Neural cell (in vitro differentiated cells): ENCODE measurements at regions not wholly inside any gene's neighbourhood (a gene's known extent, or its start where the extent isn't known, plus 50 kb on each side); places are given as distances from the start of the nearest gene placed in this dataset.

ENCODE experiments used
- CTCF ChIP-seq: fragments of 450-650 bp; IDR thresholded peaks from 2 replicates; pipeline ENCODE4 v1.5.1; 2014; ENCODE audit warnings: antibody characterized with exemption, mild to moderate bottlenecking, moderate library complexity; ENCODE audit not compliant: poor library complexity, severe bottlenecking
- RAD21 ChIP-seq: fragments of 450-650 bp; conservative IDR thresholded peaks from 2 replicates; pipeline ENCODE4 v1.6.1; 2014; ENCODE audit warnings: antibody characterized with exemption, mild to moderate bottlenecking, moderate library complexity
- REST ChIP-seq: IDR thresholded peaks from 2 replicates; pipeline ENCODE4 v1.6.1; 2012; ENCODE audit warnings: borderline replicate concordance

- TF ChIP-seq CTCF = no peak
- TF ChIP-seq REST = no peak
- TF ChIP-seq RAD21 = no peak
Observed at GRCh38 chr12:105987685-105988035, 151.1 kb downstream of the NUAK1 start.
